Right atrium auricular region (tissue), 2 donors: ENCODE measurements at regions not wholly inside any gene's neighbourhood (a gene's known extent, or its start where the extent isn't known, plus 50 kb on each side); places are given as distances from the start of the nearest gene placed in this dataset.

Experiments
- DNase-seq: peaks from one replicate; pipeline ENCODE4 v3.0.0-alpha.2; 2019; ENCODE audit warnings: low spot score
- H3K27ac ChIP-seq, 2 donors: fragments of 200-600 bp; sonication (generic); 1 replicate in 1 of 2; 2 replicates in 1 of 2; pipeline ENCODE4 v1.5.1; 2016 to 2019
- H3K27me3 ChIP-seq, 2 donors: fragments of 200-600 bp; sonication (generic); one replicate each; pipeline versions ENCODE4 v1.5.1 to v1.6.0; 2017 to 2019
- H3K36me3 ChIP-seq: fragments of 200-600 bp; sonication (generic); one replicate; pipeline ENCODE4 v1.5.1; 2016
- H3K4me1 ChIP-seq, 2 donors: fragments of 200-600 bp; sonication (generic); one replicate each; pipeline versions ENCODE4 v1.5.1 to v1.6.0; 2017 to 2019
- H3K4me3 ChIP-seq, 2 donors: fragments of 200-600 bp; sonication (generic); 1 replicate in 1 of 2; 2 replicates in 1 of 2; pipeline ENCODE4 v1.5.1; 2017 to 2019; ENCODE audit warnings: mild to moderate bottlenecking in 1 of 2, moderate library complexity in 1 of 2
- H3K9me3 ChIP-seq, 2 donors: fragments of 200-600 bp; sonication (generic); one replicate each; pipeline ENCODE4 v1.5.1; 2019
- TF ChIP-seq, protein P1 (sequence below), 2 donors: fragments of 200-600 bp; sonication (generic); IDR thresholded peaks; one replicate each; pipeline ENCODE4 v1.5.1; 2019; ENCODE audit warnings: antibody characterized with exemption in 2 of 2

DNA sequence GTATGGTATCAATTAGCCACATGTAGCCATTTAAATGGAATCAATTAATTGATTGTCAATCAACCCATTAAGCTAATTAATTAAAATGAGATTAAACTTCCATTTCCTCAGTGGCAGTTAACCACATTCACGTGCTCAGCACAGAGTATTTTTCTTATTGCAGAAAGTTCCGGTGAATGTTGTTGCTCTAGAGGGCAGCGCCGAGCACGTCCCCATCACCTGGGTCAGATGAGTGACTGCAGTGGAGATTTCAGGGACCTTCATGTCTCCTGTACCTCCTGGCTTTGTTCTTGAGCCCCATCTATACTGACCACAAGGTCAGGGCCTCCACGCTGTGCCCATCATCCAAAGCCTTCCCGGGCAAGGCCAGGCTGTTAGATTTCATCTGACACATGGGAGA is 168.8 kb upstream of the MKI67 start:
- peaks cover 0 to 10% of the 10 kb centered on the region in 2 donors for H3K4me1 ChIP-seq
- H3K27me3 ChIP-seq: no peaks in the 10 kb centered on the region
- H3K36me3 ChIP-seq: no peaks in the 10 kb centered on the region
- no peak overlapping the region for H3K27ac ChIP-seq
- H3K9me3 ChIP-seq: peaks cover 0 to 16% of the 10 kb centered on the region in 2 donors
- TF ChIP-seq, protein P1, sequence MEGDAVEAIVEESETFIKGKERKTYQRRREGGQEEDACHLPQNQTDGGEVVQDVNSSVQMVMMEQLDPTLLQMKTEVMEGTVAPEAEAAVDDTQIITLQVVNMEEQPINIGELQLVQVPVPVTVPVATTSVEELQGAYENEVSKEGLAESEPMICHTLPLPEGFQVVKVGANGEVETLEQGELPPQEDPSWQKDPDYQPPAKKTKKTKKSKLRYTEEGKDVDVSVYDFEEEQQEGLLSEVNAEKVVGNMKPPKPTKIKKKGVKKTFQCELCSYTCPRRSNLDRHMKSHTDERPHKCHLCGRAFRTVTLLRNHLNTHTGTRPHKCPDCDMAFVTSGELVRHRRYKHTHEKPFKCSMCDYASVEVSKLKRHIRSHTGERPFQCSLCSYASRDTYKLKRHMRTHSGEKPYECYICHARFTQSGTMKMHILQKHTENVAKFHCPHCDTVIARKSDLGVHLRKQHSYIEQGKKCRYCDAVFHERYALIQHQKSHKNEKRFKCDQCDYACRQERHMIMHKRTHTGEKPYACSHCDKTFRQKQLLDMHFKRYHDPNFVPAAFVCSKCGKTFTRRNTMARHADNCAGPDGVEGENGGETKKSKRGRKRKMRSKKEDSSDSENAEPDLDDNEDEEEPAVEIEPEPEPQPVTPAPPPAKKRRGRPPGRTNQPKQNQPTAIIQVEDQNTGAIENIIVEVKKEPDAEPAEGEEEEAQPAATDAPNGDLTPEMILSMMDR (IDR thresholded peaks at IDR 0.05): no peak
- DNase-seq: no peak
- no peak overlapping the region for H3K4me3 ChIP-seq

DNA sequence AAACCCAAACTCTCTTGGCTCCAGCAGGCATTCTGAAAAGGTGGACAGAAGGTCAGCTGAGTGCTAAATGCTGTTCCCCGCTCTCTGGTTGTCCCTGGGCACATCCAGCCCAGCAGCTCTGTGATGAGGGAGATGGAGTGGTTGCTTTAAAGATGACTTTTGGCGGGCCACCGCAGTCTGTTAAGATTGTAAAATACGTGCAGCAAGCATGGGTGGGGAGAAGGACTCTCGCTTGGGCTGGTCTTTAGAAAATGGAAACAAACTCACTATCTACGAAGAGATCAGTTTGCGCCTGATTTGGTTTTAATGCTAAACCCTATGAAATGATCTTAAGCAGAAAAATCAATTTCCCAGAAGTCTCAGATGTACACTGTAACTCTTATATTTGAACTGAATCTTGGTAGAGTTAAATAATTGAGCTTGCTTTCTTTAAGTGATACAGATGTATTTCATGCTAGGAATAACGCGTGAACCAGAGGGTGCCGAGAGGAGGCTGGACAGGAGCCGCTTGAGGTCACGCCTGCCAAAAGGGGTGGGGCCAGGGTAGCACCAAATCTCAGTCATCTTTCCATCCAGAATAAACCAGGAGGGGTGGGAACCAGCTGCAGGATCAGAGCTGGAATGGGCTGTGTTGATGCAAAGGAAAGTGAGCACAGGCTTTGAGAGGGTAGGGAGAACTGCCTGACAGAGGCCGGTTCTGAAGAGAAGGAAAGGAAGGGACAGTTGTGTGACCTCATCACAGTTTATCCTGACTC is 170.2 kb upstream of the MKI67 start:
- Histone ChIP-seq H3K9me3 (peaks cover 0 to 1% of the 10 kb centered on the region in 2 donors), H3K4me3 (no peak overlapping the region), H3K27me3 (no peaks in the 10 kb centered on the region), H3K27ac (no peak overlapping the region), H3K4me1 (peaks cover 0 to 10% of the 10 kb centered on the region in 2 donors), H3K36me3 (no peaks in the 10 kb centered on the region)
- DNase-seq: no peak
- TF ChIP-seq, protein P1 (IDR thresholded peaks at IDR 0.05): no peak

DNA sequence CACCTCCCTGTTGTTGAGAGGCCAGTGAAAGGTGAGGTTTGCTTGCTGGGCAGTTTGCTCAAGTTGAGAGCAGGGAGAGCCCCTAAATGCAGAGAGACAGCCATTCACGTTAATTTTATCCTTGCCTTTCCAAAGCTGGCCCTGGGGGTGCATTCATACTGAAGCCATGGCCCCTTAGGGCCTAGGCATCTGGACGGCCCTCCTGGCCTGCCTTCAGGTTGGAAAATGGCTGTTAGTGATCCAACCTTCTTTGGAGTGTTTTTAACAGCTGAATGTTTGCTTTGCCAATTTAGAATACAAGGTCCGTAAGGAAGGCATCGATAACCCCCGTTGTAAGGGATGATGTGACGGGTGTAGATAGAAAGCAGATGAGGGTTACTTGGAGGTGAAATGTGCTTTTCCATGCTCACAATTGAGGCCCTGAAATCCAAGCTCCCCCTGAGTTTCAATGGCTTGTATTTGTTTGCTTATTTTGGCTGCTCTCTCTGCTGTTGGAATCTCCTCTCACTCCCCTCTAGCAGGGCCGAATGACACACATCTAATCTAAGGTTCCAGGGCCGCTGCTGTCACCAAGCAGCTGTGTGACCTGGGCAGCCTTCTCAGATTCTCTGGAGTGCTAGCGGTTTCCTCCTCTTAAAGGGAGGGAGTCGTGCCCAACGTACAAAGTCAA is 171.6 kb upstream of the MKI67 start:
- no peak for DNase-seq
- peaks cover 0 to 10% of the 10 kb centered on the region in 2 donors for H3K4me1 ChIP-seq
- H3K27me3 ChIP-seq: no peaks in the 10 kb centered on the region
- no peaks in the 10 kb centered on the region for H3K36me3 ChIP-seq
- no peak overlapping the region for H3K27ac ChIP-seq
- no peak overlapping the region for H3K4me3 ChIP-seq
- H3K9me3 ChIP-seq: no peaks in the 10 kb centered on the region
- TF ChIP-seq, protein P1 (IDR thresholded peaks at IDR 0.05): no peak

DNA sequence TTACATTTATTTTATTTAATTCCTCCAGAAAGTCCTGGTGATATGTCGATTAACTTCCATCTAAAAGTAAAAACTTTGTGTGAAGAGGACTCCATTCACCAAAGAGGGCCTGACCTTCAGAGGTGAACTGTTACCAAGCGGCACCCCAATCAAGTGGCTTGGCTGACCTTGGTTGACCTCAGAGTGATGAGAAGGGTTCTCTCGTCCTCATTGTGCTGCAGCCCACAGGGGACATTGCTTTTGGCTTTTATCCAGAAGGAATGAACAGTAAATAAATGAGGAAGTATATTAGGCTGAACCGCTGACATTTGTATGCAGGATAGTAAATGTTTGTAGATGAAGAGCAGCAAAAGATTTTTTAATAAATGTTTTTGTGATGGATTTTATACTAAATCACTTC is 172.4 kb upstream of the MKI67 start:
- H3K27me3 ChIP-seq: no peaks in the 10 kb centered on the region
- H3K36me3 ChIP-seq: no peaks in the 10 kb centered on the region
- TF ChIP-seq, protein P1 (IDR thresholded peaks at IDR 0.05): no peak
- H3K4me3 ChIP-seq: no peak overlapping the region
- DNase-seq: no peak
- peaks cover 0 to 10% of the 10 kb centered on the region in 2 donors for H3K4me1 ChIP-seq
- no peaks in the 10 kb centered on the region for H3K9me3 ChIP-seq
- H3K27ac ChIP-seq: no peak overlapping the region

DNA sequence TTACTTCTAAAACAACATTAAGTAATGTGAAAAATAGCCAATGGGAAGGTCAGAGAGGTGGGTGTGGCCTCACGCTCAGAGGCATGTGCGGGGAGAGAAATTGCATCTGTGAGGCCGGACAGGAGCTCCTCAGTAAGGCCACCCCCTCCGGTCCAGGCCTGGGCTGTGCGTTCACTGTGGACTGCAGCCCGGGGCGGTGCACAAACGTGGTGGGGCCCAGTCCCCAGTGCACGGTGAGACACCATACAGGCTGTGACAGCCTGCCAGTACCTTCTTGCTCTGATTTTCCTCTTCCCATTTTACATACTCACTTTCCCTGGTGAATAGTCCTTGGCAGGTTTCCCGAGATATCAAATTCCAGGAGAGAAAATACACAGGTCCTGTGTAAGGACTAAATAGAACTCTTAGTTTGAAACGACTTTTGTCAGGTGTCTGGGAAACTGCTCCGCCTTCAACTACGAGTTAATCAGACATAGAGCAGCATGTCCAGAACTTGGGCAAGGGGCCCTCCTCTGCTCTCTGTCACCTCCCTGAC is 174.1 kb upstream of the MKI67 start:
- DNase-seq: no peak
- H3K9me3 ChIP-seq: no peaks in the 10 kb centered on the region
- H3K36me3 ChIP-seq: no peaks in the 10 kb centered on the region
- TF ChIP-seq, protein P1 (IDR thresholded peaks at IDR 0.05): no peak
- peaks cover 0 to 10% of the 10 kb centered on the region in 2 donors for H3K4me1 ChIP-seq
- no peak overlapping the region for H3K27ac ChIP-seq
- H3K27me3 ChIP-seq: no peaks in the 10 kb centered on the region
- H3K4me3 ChIP-seq: no peak overlapping the region
